Activated CD4-positive, alpha-beta T cell treated with anti-CD3 and anti-CD28 coated beads, Interleukin-2, Interleukin-6, amounts not matched to agents 100 ng/mL and 50 ng/mL, durations not matched to agents 16 hours and 8 hours (primary cell): ENCODE measurements at regions not wholly inside any gene's neighbourhood (a gene's known extent, or its start where the extent isn't known, plus 50 kb on each side); places are given as distances from the start of the nearest gene placed in this dataset.
"Not testable (repeated sequence)": the region's sequence is repeated elsewhere in the genome, so short reads cannot be mapped to it uniquely, and the experiment has no call there.

Experiments
- DNase-seq: peaks from one replicate; pipeline ENCODE4 v3.0.0-alpha.2; 2020

DNA sequence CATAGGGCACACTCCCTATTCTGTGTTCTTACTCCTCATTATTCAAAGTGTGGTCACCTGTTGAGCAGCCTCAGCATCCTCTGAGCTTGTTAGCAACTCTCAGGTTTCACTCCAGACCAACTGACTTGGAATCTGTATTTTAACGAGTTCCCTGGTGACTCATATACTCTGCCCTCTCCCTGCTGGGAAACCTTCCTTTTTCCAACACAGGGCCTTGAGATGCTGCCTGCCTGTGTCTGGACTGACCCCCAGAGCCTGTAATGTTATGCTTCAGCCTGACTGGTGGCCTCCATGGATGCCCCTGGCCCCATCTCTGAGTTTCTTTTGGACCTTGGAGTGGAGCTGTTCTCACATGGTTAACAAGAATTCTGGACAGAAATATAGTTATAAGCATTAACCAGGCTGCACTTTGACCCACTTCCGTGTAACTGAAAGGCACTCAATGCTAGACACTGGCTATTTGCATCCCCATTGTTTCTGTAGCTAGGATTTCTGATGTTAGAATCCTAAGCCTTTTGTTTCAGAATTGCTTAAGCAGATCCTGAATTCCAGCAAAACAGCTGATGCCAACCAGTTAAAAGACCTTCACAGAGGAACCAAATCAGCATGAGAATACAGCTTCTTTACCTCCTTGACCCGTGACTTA is 262.6 kb downstream of the STIM2 start:
- no peak for DNase-seq

DNA sequence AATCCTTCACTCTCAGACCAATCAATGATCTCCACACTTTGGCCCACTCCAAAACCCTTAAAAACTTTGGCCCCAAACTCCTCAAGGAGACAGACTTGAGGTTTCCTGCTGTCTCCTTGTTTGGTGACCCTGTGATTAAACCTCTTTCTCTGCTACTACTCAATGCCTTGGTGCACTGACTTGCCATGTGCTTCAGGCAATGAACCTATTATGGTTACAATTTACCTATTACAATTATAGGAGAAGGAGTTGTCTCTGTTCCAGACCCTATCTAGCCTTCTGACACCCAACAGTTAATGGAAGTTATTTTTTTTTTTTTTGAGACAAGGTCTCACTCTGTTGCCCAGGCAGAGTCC is 263.1 kb downstream of the STIM2 start:
- DNase-seq: no peak

DNA sequence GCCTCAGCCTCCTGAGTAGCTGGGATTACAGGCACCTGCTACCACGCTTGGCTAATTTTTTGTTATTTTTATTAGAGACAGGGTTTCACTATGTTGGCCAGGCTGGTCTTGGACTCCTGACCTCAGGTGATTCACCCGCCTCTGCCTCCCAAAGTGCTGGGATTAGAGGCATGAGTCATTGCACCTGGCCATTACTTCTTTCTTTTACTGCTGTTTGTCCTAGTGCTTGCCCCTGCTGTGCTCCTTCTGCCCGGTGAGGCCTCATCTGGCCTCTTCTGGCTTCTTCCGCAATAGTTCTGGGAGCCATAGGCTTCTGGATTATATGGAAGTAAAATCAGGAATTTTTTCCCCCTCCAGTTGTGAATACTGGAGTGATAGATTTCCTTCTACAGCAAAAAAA is 266.3 kb downstream of the STIM2 start:
- not testable (repeated sequence) for DNase-seq

DNA sequence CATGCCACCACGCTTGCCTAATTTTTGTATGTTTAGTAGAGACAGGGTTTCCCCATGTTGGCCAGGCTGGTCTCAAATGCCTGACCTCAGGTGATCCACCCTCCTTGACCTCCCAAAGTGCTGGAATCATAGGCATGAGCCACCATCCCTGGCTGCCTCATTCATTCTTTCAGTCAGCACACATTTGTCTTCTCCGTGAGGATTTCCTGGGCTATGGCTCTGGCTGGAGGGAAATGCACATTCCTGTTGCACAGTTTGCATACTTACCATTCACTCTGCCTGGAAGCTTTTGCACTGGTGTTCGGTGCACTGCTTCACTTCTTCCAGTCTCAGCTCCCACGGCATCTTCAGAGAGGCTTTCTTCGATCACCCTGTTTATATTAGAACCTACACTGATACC is 267.8 kb downstream of the STIM2 start:
- DNase-seq: no peak

DNA sequence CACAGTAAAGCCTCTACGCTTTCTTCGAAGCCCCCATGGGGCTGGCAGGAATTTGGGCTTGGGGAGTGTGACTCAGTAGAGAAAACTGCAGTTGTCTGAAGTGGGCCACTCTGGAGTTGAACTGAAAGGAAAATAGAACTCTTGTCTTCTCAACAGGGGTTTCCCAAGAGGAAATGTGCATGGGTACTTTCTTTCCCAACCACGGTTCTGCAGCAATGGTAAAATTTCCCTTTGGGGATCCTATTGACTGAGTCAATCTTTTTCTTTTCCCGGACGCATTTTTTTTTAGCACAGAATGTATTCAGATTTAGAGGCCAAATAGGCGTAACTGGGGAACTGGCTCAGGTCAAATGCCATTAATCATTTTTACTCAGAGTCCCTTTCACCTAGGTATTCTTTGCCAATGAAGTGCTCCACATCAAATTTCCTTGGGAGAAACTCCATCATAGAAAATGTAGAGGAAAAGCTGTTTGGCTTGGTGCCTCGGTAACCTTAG is 269.3 kb downstream of the STIM2 start:
- no peak for DNase-seq

DNA sequence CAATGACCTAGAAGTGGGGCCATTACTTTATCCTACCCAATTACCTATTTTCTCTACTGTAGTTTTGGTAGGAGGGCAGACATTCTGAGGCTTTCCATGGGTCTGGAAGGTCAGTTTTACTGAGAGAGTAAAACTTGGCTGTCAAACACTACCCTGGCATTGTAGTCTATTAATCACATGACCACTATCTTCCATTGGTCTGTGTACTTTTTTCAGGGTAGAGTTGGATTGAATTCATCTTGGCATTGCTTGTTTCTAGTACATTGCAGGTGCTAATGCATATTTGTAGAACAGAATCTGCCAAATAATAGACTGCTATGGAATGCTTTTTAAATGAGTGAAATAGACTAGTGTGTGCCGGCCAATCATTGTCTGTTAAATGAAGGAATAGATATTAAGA is 271.9 kb downstream of the STIM2 start:
- no peak for DNase-seq

DNA sequence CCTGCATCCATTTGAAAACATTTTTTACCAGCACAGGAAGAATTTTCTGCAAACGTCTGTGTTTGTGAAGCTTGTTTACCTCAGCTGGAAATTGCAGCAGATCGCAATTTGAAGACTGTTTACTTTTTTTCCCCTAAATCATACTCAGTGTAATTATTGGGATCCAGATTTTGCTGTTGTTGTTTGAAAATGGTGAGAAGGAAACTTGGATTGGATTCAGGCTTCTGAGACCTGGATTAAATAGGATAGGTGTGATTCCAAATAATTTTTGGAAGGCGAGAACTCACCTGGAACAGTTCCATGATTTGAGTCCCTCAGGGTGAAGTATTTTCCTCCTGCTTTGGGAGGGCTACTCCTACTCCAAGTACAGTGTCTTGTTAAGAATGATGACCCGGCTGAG is 279.8 kb downstream of the STIM2 start:
- no peak for DNase-seq

DNA sequence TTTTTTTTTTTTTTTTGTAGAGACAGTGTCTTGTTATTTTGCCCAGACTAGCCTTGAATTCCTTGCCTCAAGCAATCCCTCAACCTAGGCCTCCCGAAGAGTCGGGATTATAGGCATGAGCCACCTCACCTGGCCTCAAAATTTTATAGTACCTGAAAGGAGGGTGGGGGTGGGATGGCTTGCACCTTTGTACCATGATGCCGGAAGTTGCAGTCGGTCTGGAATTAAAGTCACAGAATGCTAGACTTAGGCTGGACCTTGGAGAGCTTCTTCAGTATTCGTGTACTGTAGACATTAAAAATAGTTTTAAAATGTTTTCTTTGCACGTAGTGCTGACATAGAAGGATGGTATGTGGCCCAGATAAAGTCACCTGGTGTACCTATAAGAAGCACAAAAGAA is 280.9 kb downstream of the STIM2 start:
- DNase-seq: no peak

DNA sequence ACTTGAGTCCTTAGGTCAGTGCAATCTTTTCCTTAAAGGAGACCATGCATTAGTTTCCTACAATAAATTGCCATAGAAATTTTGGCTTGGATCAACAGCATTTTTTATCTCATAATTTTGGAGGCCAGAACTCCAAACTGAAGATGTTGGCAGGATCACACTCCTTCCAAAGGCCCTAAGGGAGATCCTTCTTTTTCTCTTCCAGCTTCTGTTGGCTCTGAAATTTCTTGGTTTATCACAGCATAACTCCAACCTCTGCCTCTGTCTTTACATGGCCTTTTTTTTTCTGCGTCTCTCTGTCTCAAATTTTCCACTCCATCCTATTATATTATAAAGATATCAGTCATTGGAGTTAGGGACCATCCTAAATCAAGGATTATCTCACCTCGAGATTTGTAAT is 282.2 kb downstream of the STIM2 start:
- no peak for DNase-seq

DNA sequence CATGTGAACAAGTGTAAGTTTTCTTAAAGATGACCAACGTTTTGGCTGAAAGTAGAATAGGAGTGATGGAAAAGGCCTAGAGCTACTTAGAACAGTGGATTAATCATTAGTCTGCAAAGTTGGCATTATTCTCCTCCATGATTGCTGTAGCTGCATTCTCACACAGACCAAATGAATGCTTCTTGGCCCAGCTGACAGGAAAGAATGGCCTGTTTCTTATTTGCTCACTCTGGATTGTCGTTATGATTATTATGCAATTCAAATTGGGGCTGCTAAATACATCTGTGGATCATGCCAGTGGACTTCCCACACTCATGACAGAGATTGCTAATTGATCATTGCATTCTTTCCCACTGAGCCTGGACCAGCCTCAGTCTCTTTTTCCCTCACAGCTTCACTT is 285.0 kb downstream of the STIM2 start:
- no peak for DNase-seq

DNA sequence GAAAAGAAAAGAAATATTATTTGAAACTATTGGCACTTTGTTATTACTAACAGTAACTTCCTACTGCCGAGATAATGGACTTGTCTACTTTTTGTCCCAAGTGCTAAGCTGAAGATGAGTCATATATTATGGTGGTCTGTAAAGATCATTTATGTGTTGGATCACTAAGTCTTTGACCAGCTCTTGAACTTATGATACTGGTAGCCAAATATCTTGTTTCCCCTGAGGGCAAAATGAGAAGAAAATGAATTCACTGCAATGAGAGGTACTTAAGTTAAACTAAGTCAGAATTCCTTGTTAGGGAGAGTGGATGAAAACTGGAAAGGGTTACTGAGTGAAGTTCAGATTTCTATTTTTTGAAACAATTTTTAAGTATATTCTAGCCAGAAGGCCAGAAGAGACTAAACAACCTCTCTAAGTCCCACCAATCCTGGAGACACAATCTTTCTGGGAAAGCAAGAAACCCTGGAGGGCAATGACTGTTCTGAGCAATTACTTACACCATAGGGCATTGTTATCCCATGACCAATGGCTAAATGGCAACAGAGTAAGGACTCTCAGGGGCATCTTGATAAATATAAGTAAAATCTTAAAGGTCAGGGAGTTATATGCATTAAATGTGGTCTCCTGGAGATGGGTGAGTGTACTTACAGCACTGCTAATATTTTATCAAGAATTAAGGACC is 287.7 kb downstream of the STIM2 start:
- no peak for DNase-seq

DNA sequence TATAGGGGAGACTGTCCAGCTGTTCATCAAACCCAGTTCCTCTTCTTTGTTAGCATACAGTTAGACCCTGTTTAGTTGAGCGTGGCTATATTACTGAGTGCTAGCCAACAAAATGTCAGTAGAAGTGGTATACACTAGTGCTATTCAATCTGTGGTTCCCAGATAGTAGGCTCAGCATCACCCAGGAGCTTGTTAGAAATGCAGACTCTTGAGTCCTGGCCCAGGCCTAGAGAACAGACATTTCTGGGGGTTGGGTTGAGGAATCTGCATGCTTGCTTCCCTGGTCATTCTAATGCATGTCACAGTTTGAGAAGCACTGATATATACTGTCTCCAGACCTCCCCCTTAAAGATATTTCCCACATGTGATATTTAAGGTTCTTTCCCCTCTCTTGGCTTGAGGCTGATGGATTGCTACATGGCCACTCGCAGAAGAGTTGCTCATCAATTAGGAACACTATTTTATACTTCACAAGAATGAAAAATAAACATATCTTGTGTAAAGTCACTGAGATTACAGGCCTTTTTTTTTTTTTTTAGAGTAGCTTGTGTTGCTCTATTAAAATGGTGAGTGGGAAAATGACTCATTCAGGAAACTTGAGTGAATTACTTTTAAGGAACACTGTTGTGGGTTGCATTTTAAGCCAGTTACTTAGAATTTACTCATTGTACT is 289.0 kb downstream of the STIM2 start:
- no peak for DNase-seq

DNA sequence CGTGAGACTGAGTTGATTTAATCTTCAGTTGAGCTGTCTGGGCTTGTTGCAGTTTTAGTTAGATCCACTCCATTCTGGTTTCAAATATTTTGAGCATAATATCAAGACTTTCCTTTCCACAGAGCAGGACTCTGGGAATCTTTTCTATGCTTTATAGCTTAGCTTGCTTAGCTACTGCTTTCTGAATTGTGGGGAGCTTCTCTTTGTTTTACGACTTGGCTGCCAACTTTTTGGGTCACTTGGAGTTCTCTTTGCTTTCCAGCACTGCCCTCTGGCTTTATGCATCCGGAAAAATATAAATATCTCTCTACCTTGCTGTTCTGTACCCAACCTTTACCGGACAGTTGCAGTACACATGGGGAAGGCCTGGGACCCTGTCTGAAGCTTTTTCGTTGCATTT is 292.1 kb downstream of the STIM2 start:
- no peak for DNase-seq

DNA sequence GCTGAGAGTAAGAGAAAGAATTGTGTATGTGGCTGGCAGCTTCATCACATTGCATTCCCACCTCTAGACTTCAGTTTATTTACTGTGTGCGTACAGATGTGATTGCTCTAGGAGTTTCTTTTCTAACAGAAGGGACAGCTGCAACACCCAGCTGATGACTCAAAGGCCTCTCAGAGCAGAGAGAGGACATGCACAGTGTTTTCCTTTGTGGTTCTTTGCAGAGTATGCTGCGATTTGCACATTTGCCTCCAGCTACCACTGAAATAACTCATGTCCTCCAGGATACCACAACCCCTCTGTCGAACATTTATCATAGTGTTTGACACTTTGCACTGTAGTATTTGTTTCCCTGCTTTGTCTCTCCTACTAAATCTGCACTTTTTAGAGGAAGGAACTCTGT is 294.1 kb downstream of the STIM2 start:
- no peak for DNase-seq

DNA sequence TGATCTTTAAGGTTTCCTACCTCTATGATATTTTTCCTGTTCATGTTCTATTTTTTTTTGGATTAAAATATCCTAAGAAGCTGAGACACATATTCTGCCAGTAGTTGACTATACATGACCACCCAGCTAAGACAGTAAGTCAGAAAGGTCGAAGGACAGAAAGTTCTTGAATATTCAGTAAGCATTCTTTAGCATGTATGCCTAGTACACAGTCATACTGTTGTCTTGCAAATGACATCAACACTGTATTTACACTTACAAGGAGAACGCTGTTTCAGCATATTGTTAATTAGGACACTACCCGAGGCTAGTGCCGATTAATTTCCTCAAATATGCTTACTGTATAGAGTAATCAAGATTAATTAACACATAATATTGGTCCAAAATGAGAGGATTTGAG is 300.6 kb downstream of the STIM2 start:
- DNase-seq: no peak

DNA sequence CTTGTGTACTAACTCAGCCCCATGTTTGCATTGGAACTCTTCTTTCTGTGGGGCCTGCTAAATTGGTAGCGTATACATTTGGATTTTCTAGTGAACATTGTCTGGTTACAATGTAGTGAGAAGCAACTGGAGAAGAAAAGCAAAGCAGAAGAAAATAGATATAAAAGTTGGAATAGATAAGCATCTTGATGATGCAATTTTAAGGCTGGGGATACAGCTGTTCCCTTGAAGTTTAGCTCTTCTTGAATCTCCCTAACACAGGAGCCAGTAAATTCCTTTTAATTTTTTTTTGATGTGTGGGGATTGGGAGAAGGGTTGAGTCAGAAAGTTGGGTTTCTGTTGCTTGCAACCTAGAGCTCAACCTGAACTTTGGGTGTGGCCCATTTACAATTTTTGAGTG is 308.1 kb downstream of the STIM2 start:
- no peak for DNase-seq

DNA sequence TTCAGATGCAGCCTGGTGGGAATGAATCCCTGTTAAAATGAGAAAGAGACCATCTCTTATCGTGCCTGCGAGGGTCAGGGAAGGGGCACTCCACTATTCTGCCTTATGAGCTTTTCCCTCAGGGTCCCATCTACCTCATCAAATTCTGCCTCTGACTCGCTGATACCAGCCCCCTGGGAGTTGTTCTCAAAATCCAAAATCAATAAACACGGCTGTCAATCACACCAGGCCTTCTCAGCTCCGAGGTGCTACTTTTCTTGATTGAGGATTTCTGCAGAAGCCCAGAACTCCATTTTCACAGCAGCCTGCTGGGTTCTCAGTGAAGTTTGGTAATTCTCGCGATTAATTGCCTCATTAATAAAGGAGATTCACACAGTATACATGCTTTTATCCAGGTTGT is 312.6 kb downstream of the STIM2 start:
- no peak for DNase-seq

DNA sequence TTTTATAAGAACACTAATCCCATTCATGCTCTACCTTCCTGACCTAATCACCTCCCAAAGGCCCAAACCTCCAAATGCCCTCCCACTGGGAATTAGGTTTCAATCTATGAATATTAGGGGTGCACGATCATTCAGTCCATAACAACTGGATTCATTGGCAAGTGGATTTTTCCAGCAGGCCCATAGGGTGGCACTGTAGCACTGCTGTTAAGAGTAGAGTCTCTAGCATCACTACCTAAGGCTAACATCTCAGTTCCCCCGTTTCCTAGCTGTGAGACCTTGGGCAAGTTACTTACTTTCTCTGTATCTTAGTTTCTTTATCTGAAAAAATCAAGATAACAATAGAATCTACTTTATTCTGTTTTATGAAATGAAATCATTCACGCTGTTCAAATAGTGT is 315.8 kb downstream of the STIM2 start:
- DNase-seq: peak; percentile 14

DNA sequence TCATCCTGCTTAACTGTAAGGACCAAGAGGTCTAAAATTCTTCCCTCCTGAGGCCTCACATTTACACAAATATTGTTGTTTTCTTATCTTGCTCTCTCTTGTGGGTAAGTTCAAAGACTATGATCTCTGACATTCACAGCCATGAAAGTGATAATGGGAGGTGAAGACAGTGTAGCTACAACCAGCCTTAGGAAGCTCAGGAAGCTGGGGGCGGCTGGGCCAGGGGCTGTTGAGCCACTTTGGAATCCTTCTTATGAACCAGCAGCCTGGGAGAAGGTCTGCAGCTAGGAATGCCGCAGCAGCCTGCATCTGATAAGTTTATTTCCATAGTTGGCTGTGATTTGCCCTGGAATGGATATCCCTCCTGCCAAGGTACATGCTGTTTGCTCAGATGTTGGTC is 316.2 kb downstream of the STIM2 start:
- no peak for DNase-seq

DNA sequence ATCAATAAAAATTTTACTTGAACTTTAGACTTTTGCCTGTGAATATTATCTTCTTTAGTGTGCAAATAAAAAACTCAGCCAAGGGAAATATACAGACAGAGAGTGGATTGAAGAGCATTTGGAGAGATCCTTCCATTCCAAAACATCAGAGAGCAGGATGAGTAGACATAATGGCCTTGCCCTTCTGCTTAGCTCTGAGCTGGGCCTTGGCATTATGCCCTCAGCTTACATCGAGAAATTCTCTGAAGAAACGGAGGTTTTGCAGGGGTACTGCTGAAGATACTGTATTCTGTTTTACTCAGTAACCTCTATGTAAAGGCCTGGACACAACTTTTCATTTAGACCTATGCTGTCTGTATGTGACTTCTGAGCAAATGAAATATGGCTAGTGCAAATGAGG is 317.4 kb downstream of the STIM2 start:
- no peak for DNase-seq

DNA sequence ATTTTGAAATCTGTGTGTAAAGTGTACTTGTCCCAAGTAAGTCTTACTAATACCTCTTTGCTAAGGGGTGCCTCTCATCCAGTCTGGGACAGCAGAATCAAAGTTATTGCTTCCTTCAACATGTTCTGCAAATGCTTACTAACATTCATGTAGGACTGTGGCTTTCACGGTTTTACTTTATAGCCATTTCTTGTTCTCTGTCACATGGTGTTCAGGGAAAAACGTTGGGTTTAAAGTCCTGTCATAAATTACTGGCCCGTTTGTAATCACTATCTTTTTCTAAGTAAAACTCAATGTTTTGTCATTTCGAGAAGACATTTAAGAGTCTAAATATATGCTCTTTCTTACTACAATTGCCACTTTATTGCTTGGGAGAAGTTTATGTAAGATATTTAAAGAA is 321.1 kb downstream of the STIM2 start:
- peak; percentile 0 for DNase-seq

DNA sequence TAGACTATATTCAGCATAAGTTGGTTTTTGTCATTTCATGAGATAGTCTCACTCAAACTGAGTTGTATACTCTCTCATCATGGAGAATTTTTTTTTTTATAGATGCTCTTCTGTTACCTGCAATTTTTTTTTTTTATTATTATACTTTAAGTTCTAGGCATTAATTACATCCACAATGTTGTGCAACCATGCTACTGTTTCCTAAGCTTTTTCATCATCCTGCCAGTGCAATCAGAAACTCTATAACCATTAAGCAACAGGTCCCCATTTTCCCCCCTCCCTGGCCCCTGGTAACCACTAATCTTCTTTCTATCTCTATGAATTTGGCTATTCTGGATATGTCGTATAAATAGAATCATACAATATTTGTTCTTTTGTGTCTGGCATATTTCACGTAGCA is 321.6 kb downstream of the STIM2 start:
- DNase-seq: no peak

DNA sequence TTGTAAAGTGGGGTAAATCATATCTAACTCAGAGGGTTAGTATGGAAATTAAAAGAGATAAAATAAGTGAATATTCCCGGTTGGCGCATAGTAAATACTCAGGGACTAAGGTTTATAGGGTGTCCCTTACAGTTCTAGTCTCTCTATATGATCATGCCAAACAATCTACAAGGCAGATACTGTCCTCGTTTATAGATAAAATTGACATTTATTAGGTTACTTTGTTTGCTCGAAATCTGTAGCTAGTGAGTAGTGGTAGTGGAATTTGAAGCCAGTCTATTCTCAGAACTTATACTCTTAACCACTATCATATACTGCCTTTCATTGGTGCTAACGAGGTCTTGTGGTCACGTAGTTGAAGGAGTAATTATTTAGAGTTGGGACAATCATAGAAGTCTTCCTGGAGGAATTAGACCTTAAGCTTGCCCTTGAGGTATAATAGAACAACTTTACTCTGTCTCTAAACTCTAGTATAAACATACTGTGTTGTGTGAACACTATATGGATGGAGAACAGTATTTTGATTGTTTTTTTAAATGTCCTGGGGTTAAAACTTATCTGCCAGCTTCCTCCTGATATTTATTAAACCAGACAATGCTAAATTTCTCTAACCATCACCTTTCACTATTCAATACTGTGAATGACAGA is 324.0 kb downstream of the STIM2 start:
- no peak for DNase-seq

DNA sequence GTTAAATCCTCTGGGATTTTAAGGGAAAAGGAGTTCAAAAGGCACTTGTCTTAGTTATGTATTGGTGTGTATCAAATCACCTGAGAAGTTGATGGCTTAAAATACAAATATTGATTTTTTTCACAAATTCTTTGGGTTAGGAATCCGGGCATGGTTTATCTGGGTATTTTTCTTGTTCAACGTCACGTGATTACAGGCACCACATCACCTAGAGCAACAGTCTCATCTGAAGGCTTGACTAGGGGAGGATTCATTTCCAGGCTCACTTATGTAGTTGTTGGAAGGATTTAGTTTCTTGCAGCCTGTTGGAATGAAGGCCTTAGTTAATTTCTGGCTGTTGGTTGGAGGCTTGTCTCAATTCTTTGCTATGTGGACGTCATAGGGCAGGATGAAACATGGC is 326.1 kb downstream of the STIM2 start:
- no peak for DNase-seq
